GM19025 (cell line): ENCODE measurements at regions not wholly inside any gene's neighbourhood (a gene's known extent, or its start where the extent isn't known, plus 50 kb on each side); places are given as distances from the start of the nearest gene placed in this dataset.

ENCODE experiments used
- ATAC-seq: cut with Tn5 transposase; IDR thresholded peaks from one replicate; pipeline ENCODE4 v1.9.1; 2021; ENCODE audit warnings: mild to moderate bottlenecking, low read depth, moderate library complexity; ENCODE audit not compliant: unreplicated experiment

- ATAC-seq, result no peak
Measured at GRCh38 chr3:28791713-28792255, 443.2 kb upstream of the AZI2 start.

- ATAC-seq, result no peak
Measured at GRCh38 chr3:28792604-28793003, 444.0 kb upstream of the AZI2 start.

- ATAC-seq, result no peak
Measured at GRCh38 chr3:28799084-28799483, 450.5 kb upstream of the AZI2 start.

GRCh38 chr3:28800203-28800602 lies 451.6 kb upstream of the AZI2 start:
- ATAC-seq, result no peak

- ATAC-seq, result no peak
Measured at GRCh38 chr3:28808068-28808467, 459.4 kb upstream of the AZI2 start.

GRCh38 chr3:28816017-28816416 lies 464.9 kb upstream of the RBMS3 start:
- ATAC-seq, result no peak

- ATAC-seq, result no peak
Measured at GRCh38 chr3:28824316-28824715, 456.6 kb upstream of the RBMS3 start.

GRCh38 chr3:28826840-28827239 lies 454.0 kb upstream of the RBMS3 start:
- no peak for ATAC-seq

- no peak for ATAC-seq
Measured at GRCh38 chr3:28835249-28835648, 445.6 kb upstream of the RBMS3 start.

GRCh38 chr3:28835751-28836150 lies 445.1 kb upstream of the RBMS3 start:
- ATAC-seq, result no peak

GRCh38 chr3:28836199-28836598 lies 444.7 kb upstream of the RBMS3 start:
- no peak for ATAC-seq

GRCh38 chr3:28840976-28841376 lies 439.9 kb upstream of the RBMS3 start:
- ATAC-seq, result peak; percentile 57

GRCh38 chr3:28841441-28841840 lies 439.4 kb upstream of the RBMS3 start:
- ATAC-seq, result peak; percentile 26

GRCh38 chr3:28844298-28845005 lies 436.4 kb upstream of the RBMS3 start:
- ATAC-seq, result no peak

- ATAC-seq, result no peak
Measured at GRCh38 chr3:28845006-28845324, 435.9 kb upstream of the RBMS3 start.

- ATAC-seq, result no peak
Measured at GRCh38 chr3:28846971-28847478, 433.8 kb upstream of the RBMS3 start.

GRCh38 chr3:28847736-28848135 lies 433.1 kb upstream of the RBMS3 start:
- no peak for ATAC-seq

GRCh38 chr3:28850186-28850585 lies 430.7 kb upstream of the RBMS3 start:
- no peak for ATAC-seq

GRCh38 chr3:28853830-28854229 lies 427.0 kb upstream of the RBMS3 start:
- ATAC-seq, result no peak

GRCh38 chr3:28856796-28857195 lies 424.1 kb upstream of the RBMS3 start:
- ATAC-seq, result no peak

- ATAC-seq, result no peak
Measured at GRCh38 chr3:28859897-28860296, 421.0 kb upstream of the RBMS3 start.

- ATAC-seq, result no peak
Measured at GRCh38 chr3:28860307-28860706, 420.6 kb upstream of the RBMS3 start.
